ENCODE measurements at regions not wholly inside any gene's neighbourhood (a gene's known extent, or its start where the extent isn't known, plus 50 kb on each side); places are given as distances from the start of the nearest gene placed in this dataset.
A peak's percentile ranks its signal among the peaks of the same experiment; 100 is the strongest.

DNA sequence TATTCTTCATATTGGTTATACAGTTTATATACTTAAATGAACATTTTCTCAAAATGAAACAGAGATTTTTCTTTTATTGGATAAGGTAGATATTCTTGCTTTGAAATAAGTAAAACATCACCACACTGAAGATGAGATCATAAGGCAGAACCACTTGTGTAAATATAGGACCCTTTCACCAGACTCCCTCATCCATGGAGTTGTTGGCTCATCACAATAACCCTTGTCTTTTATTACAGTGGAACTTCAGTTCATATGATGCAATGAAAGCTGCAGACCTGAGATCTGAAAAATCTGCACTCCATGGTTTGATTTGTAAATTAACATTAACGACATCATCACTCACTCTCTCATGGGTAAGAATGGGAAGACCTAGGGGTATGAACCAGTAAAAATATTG lies 51.9 kb upstream of the DBX2 start:
- no peak for TF ChIP-seq TCF12 (IDR thresholded peaks at IDR 0.05; ENCODE audit: low read depth)
- TF ChIP-seq YY1 (IDR thresholded peaks at IDR 0.05; ENCODE audit: low read depth): no peak
- no peak for TF ChIP-seq TEAD4 (IDR thresholded peaks at IDR 0.05)
- TF ChIP-seq ZBTB7A (IDR thresholded peaks at IDR 0.05; ENCODE audit: low read depth): no peak

GRCh38 chr12:45105996-45106395 lies 55.1 kb upstream of the DBX2 start:
- TF ChIP-seq, protein P1, sequence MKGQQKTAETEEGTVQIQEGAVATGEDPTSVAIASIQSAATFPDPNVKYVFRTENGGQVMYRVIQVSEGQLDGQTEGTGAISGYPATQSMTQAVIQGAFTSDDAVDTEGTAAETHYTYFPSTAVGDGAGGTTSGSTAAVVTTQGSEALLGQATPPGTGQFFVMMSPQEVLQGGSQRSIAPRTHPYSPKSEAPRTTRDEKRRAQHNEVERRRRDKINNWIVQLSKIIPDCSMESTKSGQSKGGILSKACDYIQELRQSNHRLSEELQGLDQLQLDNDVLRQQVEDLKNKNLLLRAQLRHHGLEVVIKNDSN (IDR thresholded peaks at IDR 0.05): no peak
- no peak for TF ChIP-seq MAX (IDR thresholded peaks at IDR 0.05)
- TF ChIP-seq EGR1 (IDR thresholded peaks at IDR 0.05): no peak
- TF ChIP-seq CREB1 (IDR thresholded peaks at IDR 0.05; ENCODE audit: low read depth): no peak
- TF ChIP-seq CEBPB (IDR thresholded peaks at IDR 0.05): no peak
- TF ChIP-seq, protein P2, sequence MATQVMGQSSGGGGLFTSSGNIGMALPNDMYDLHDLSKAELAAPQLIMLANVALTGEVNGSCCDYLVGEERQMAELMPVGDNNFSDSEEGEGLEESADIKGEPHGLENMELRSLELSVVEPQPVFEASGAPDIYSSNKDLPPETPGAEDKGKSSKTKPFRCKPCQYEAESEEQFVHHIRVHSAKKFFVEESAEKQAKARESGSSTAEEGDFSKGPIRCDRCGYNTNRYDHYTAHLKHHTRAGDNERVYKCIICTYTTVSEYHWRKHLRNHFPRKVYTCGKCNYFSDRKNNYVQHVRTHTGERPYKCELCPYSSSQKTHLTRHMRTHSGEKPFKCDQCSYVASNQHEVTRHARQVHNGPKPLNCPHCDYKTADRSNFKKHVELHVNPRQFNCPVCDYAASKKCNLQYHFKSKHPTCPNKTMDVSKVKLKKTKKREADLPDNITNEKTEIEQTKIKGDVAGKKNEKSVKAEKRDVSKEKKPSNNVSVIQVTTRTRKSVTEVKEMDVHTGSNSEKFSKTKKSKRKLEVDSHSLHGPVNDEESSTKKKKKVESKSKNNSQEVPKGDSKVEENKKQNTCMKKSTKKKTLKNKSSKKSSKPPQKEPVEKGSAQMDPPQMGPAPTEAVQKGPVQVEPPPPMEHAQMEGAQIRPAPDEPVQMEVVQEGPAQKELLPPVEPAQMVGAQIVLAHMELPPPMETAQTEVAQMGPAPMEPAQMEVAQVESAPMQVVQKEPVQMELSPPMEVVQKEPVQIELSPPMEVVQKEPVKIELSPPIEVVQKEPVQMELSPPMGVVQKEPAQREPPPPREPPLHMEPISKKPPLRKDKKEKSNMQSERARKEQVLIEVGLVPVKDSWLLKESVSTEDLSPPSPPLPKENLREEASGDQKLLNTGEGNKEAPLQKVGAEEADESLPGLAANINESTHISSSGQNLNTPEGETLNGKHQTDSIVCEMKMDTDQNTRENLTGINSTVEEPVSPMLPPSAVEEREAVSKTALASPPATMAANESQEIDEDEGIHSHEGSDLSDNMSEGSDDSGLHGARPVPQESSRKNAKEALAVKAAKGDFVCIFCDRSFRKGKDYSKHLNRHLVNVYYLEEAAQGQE (IDR thresholded peaks at IDR 0.05; ENCODE audit: low read depth): no peak
- no peak for TF ChIP-seq TCF12 (IDR thresholded peaks at IDR 0.05; ENCODE audit: low read depth)
- TF ChIP-seq RAD21 (IDR thresholded peaks at IDR 0.05; ENCODE audit: low read depth): no peak
- no peak for TF ChIP-seq TAF1 (IDR thresholded peaks at IDR 0.05; ENCODE audit: low read depth)
- TF ChIP-seq NFIC (IDR thresholded peaks at IDR 0.05): no peak
- no peak for TF ChIP-seq ZBTB7A (IDR thresholded peaks at IDR 0.05; ENCODE audit: low read depth)
- no peak for TF ChIP-seq TEAD4 (IDR thresholded peaks at IDR 0.05)
- no peak for TF ChIP-seq YY1 (IDR thresholded peaks at IDR 0.05; ENCODE audit: low read depth)
- no peak for TF ChIP-seq EP300 (IDR thresholded peaks at IDR 0.05; ENCODE audit: borderline replicate concordance)
- TF ChIP-seq FOXM1 (IDR thresholded peaks at IDR 0.05; ENCODE audit: borderline replicate concordance, low read depth): no peak

DNA sequence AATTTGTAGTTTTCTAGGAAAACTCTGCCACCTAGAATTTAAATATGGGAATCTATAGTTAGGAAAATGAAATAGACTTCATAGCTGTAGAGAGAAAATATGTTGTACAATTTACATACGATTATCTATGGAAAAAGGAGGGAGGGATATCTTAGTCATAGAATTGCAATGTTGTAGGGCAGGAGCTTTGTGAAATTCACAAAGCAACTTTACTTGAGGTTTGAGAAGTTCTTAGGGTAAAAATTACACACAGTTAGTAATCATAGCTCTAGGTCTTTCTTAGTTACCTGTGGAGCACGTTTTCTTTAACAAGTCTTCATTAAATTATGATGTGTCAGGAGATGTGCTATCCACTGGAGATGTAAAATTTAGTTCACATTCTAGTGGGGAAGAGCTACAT lies 61.4 kb upstream of the DBX2 start:
- TF ChIP-seq RAD21 (IDR thresholded peaks at IDR 0.05; ENCODE audit: low read depth) (no peak), FOXM1 (IDR thresholded peaks at IDR 0.05; ENCODE audit: borderline replicate concordance, low read depth) (no peak), MAX (IDR thresholded peaks at IDR 0.05) (no peak), EGR1 (IDR thresholded peaks at IDR 0.05) (no peak), ZBTB7A (IDR thresholded peaks at IDR 0.05; ENCODE audit: low read depth) (no peak), CEBPB (IDR thresholded peaks at IDR 0.05) (no peak), TAF1 (IDR thresholded peaks at IDR 0.05; ENCODE audit: low read depth) (no peak), TCF12 (IDR thresholded peaks at IDR 0.05; ENCODE audit: low read depth) (no peak), CREB1 (IDR thresholded peaks at IDR 0.05; ENCODE audit: low read depth) (no peak), NFIC (IDR thresholded peaks at IDR 0.05) (no peak), TEAD4 (IDR thresholded peaks at IDR 0.05) (no peak), EP300 (IDR thresholded peaks at IDR 0.05; ENCODE audit: borderline replicate concordance) (no peak)
- TF ChIP-seq, protein P1 (IDR thresholded peaks at IDR 0.05): no peak

DNA sequence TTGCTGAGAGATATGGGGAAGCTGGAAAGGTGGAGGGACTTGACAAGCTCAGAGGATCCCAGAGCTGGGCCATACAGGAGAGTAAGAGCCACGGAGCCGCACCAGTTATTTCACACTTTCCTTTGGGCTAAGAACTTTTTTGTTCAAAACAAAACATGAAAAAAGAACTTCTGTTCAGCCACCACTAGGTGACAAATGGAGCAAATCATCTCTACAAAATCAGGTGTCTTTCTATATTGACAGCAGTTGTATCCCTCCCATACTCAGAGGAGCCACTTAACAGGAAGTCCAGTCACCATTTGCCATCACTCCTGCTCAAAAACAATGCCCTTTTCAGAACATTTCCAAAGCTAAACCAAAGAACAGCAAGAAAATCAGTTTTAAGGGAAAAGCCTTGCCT lies 70.3 kb upstream of the DBX2 start:
- no peak for TF ChIP-seq YY1 (IDR thresholded peaks at IDR 0.05; ENCODE audit: low read depth)
- no peak for TF ChIP-seq MAX (IDR thresholded peaks at IDR 0.05)
- TF ChIP-seq NFIC (IDR thresholded peaks at IDR 0.05): no peak
- TF ChIP-seq ZBTB7A (IDR thresholded peaks at IDR 0.05; ENCODE audit: low read depth): no peak
- no peak for TF ChIP-seq EP300 (IDR thresholded peaks at IDR 0.05; ENCODE audit: borderline replicate concordance)
- TF ChIP-seq, protein P2 (IDR thresholded peaks at IDR 0.05; ENCODE audit: low read depth): no peak
- no peak for TF ChIP-seq TEAD4 (IDR thresholded peaks at IDR 0.05)
- no peak for TF ChIP-seq CEBPB (IDR thresholded peaks at IDR 0.05)
- TF ChIP-seq RAD21 (IDR thresholded peaks at IDR 0.05; ENCODE audit: low read depth): no peak

- TF ChIP-seq RAD21 (IDR thresholded peaks at IDR 0.05; ENCODE audit: low read depth) (peak; percentile 96), CREB1 (IDR thresholded peaks at IDR 0.05; ENCODE audit: low read depth) (no peak)
Observed at GRCh38 chr12:45122768-45123380, 72.0 kb upstream of the DBX2 start.

GRCh38 chr12:45124485-45125155 lies 73.7 kb upstream of the DBX2 start:
- TF ChIP-seq CREB1 (IDR thresholded peaks at IDR 0.05; ENCODE audit: low read depth) (no peak), RAD21 (IDR thresholded peaks at IDR 0.05; ENCODE audit: low read depth) (no peak), ZBTB7A (IDR thresholded peaks at IDR 0.05; ENCODE audit: low read depth) (no peak), TEAD4 (IDR thresholded peaks at IDR 0.05) (no peak), TCF12 (IDR thresholded peaks at IDR 0.05; ENCODE audit: low read depth) (no peak), CEBPB (IDR thresholded peaks at IDR 0.05) (no peak), FOXM1 (IDR thresholded peaks at IDR 0.05; ENCODE audit: borderline replicate concordance, low read depth) (no peak)
- TF ChIP-seq, protein P2 (IDR thresholded peaks at IDR 0.05; ENCODE audit: low read depth): no peak

Data from Ishikawa (cell line).